ENCODE measurements at regions not wholly inside any gene's neighbourhood (a gene's known extent, or its start where the extent isn't known, plus 50 kb on each side); places are given as distances from the start of the nearest gene placed in this dataset.

- TF ChIP-seq, protein P1, sequence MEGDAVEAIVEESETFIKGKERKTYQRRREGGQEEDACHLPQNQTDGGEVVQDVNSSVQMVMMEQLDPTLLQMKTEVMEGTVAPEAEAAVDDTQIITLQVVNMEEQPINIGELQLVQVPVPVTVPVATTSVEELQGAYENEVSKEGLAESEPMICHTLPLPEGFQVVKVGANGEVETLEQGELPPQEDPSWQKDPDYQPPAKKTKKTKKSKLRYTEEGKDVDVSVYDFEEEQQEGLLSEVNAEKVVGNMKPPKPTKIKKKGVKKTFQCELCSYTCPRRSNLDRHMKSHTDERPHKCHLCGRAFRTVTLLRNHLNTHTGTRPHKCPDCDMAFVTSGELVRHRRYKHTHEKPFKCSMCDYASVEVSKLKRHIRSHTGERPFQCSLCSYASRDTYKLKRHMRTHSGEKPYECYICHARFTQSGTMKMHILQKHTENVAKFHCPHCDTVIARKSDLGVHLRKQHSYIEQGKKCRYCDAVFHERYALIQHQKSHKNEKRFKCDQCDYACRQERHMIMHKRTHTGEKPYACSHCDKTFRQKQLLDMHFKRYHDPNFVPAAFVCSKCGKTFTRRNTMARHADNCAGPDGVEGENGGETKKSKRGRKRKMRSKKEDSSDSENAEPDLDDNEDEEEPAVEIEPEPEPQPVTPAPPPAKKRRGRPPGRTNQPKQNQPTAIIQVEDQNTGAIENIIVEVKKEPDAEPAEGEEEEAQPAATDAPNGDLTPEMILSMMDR (conservative IDR thresholded peaks at IDR 0.05): no peak
- no peak for TF ChIP-seq ZFX (IDR thresholded peaks at IDR 0.05)
Observed at GRCh38 chr16:86403541-86404163, 106.7 kb upstream of the FOXF1 start.

Measured in C4-2B (cell line).